ENCODE measurements at regions not wholly inside any gene's neighbourhood (a gene's known extent, or its start where the extent isn't known, plus 50 kb on each side); places are given as distances from the start of the nearest gene placed in this dataset.

GRCh38 chr2:16475986-16476567 is 189.6 kb downstream of the CYRIA start:
- H3K27ac ChIP-seq (ENCODE audit: low read depth in 2 of 2, low read length in 1 of 2) = no peak overlapping the region
- WGBS, 2 donors = 85 to 91% methylated on average over 1 of the region's 1 CpG
- no peaks in the 10 kb centered on the region for H3K9me3 ChIP-seq (ENCODE audit: control insufficient read depth in 2 of 2, insufficient read depth in 1 of 2, low read depth in 1 of 2, low read length in 1 of 2)
- no peaks in the 10 kb centered on the region for H3K36me3 ChIP-seq (ENCODE audit: control insufficient read depth in 2 of 2, insufficient read depth in 2 of 2, low read length in 1 of 2)
- no peaks in the 10 kb centered on the region for H3K4me1 ChIP-seq (ENCODE audit: control insufficient read depth in 2 of 2, insufficient read depth in 2 of 2, low read length in 1 of 2)
- H3K27me3 ChIP-seq (ENCODE audit: control insufficient read depth in 1 of 2, insufficient read depth in 2 of 2, low read length in 2 of 2) = no peaks in the 10 kb centered on the region
- no peak overlapping the region for H3K4me3 ChIP-seq (ENCODE audit: low read depth in 1 of 2, low read length in 2 of 2)

- H3K36me3 ChIP-seq (ENCODE audit: control insufficient read depth in 2 of 2, insufficient read depth in 2 of 2, low read length in 1 of 2) = no peaks in the 10 kb centered on the region
- no peaks in the 10 kb centered on the region for H3K4me1 ChIP-seq (ENCODE audit: control insufficient read depth in 2 of 2, insufficient read depth in 2 of 2, low read length in 1 of 2)
- H3K4me3 ChIP-seq (ENCODE audit: low read depth in 1 of 2, low read length in 2 of 2) = no peak overlapping the region
- no peaks in the 10 kb centered on the region for H3K27me3 ChIP-seq (ENCODE audit: control insufficient read depth in 1 of 2, insufficient read depth in 2 of 2, low read length in 2 of 2)
- H3K9me3 ChIP-seq (ENCODE audit: control insufficient read depth in 2 of 2, insufficient read depth in 1 of 2, low read depth in 1 of 2, low read length in 1 of 2) = no peaks in the 10 kb centered on the region
- no peak overlapping the region for H3K27ac ChIP-seq (ENCODE audit: low read depth in 2 of 2, low read length in 1 of 2)
- WGBS, 2 donors = 75 to 78% methylated on average over 4 of the region's 4 CpGs
Observed at GRCh38 chr2:16475586-16475985, 190.0 kb downstream of the CYRIA start.

- Histone ChIP-seq H3K4me1 (ENCODE audit: control insufficient read depth in 2 of 2, insufficient read depth in 2 of 2, low read length in 1 of 2) (no peaks in the 10 kb centered on the region), H3K4me3 (ENCODE audit: low read depth in 1 of 2, low read length in 2 of 2) (no peak overlapping the region), H3K27ac (ENCODE audit: low read depth in 2 of 2, low read length in 1 of 2) (no peak overlapping the region), H3K27me3 (ENCODE audit: control insufficient read depth in 1 of 2, insufficient read depth in 2 of 2, low read length in 2 of 2) (no peaks in the 10 kb centered on the region), H3K36me3 (ENCODE audit: control insufficient read depth in 2 of 2, insufficient read depth in 2 of 2, low read length in 1 of 2) (no peaks in the 10 kb centered on the region), H3K9me3 (ENCODE audit: control insufficient read depth in 2 of 2, insufficient read depth in 1 of 2, low read depth in 1 of 2, low read length in 1 of 2) (no peaks in the 10 kb centered on the region)
- WGBS, 2 donors = 96 to 100% methylated on average over 1 of the region's 1 CpG
Observed at GRCh38 chr2:16473575-16473974, 192.1 kb downstream of the CYRIA start.

- 81 to 82% methylated on average over 2 of the region's 2 CpGs for WGBS, 2 donors
- Histone ChIP-seq H3K36me3 (ENCODE audit: control insufficient read depth in 2 of 2, insufficient read depth in 2 of 2, low read length in 1 of 2) (no peaks in the 10 kb centered on the region), H3K9me3 (ENCODE audit: control insufficient read depth in 2 of 2, insufficient read depth in 1 of 2, low read depth in 1 of 2, low read length in 1 of 2) (no peaks in the 10 kb centered on the region), H3K4me1 (ENCODE audit: control insufficient read depth in 2 of 2, insufficient read depth in 2 of 2, low read length in 1 of 2) (no peaks in the 10 kb centered on the region), H3K27me3 (ENCODE audit: control insufficient read depth in 1 of 2, insufficient read depth in 2 of 2, low read length in 2 of 2) (no peaks in the 10 kb centered on the region), H3K4me3 (ENCODE audit: low read depth in 1 of 2, low read length in 2 of 2) (no peak overlapping the region), H3K27ac (ENCODE audit: low read depth in 2 of 2, low read length in 1 of 2) (no peak overlapping the region)
Observed at GRCh38 chr2:16470936-16471490, 194.6 kb downstream of the CYRIA start.

GRCh38 chr2:16466821-16467151 is 198.8 kb downstream of the CYRIA start:
- no peak overlapping the region for H3K4me3 ChIP-seq (ENCODE audit: low read depth in 1 of 2, low read length in 2 of 2)
- H3K36me3 ChIP-seq (ENCODE audit: control insufficient read depth in 2 of 2, insufficient read depth in 2 of 2, low read length in 1 of 2) = no peaks in the 10 kb centered on the region
- no peaks in the 10 kb centered on the region for H3K4me1 ChIP-seq (ENCODE audit: control insufficient read depth in 2 of 2, insufficient read depth in 2 of 2, low read length in 1 of 2)
- no peaks in the 10 kb centered on the region for H3K9me3 ChIP-seq (ENCODE audit: control insufficient read depth in 2 of 2, insufficient read depth in 1 of 2, low read depth in 1 of 2, low read length in 1 of 2)
- H3K27me3 ChIP-seq (ENCODE audit: control insufficient read depth in 1 of 2, insufficient read depth in 2 of 2, low read length in 2 of 2) = peaks cover under 1 to 3% of the 10 kb centered on the region in 2 donors
- WGBS, 2 donors = 47 to 59% methylated on average over 2 of the region's 2 CpGs
- H3K27ac ChIP-seq (ENCODE audit: low read depth in 2 of 2, low read length in 1 of 2) = no peak overlapping the region

GRCh38 chr2:16466133-16466820 is 199.4 kb downstream of the CYRIA start:
- H3K36me3 ChIP-seq (ENCODE audit: control insufficient read depth in 2 of 2, insufficient read depth in 2 of 2, low read length in 1 of 2) = no peaks in the 10 kb centered on the region
- H3K4me1 ChIP-seq (ENCODE audit: control insufficient read depth in 2 of 2, insufficient read depth in 2 of 2, low read length in 1 of 2) = no peaks in the 10 kb centered on the region
- no peaks in the 10 kb centered on the region for H3K9me3 ChIP-seq (ENCODE audit: control insufficient read depth in 2 of 2, insufficient read depth in 1 of 2, low read depth in 1 of 2, low read length in 1 of 2)
- H3K27ac ChIP-seq (ENCODE audit: low read depth in 2 of 2, low read length in 1 of 2) = no peak overlapping the region
- 71 to 75% methylated on average over 8 of the region's 8 CpGs for WGBS, 2 donors
- H3K4me3 ChIP-seq (ENCODE audit: low read depth in 1 of 2, low read length in 2 of 2) = no peak overlapping the region
- peaks cover 2 to 3% of the 10 kb centered on the region in 2 donors for H3K27me3 ChIP-seq (ENCODE audit: control insufficient read depth in 1 of 2, insufficient read depth in 2 of 2, low read length in 2 of 2)

- WGBS, 2 donors = 67 to 68% methylated on average over 3 of the region's 3 CpGs
- no peaks in the 10 kb centered on the region for H3K9me3 ChIP-seq (ENCODE audit: control insufficient read depth in 2 of 2, insufficient read depth in 1 of 2, low read depth in 1 of 2, low read length in 1 of 2)
- H3K27ac ChIP-seq (ENCODE audit: low read depth in 2 of 2, low read length in 1 of 2) = no peak overlapping the region
- peaks cover 2 to 3% of the 10 kb centered on the region in 2 donors for H3K27me3 ChIP-seq (ENCODE audit: control insufficient read depth in 1 of 2, insufficient read depth in 2 of 2, low read length in 2 of 2)
- no peaks in the 10 kb centered on the region for H3K36me3 ChIP-seq (ENCODE audit: control insufficient read depth in 2 of 2, insufficient read depth in 2 of 2, low read length in 1 of 2)
- no peaks in the 10 kb centered on the region for H3K4me1 ChIP-seq (ENCODE audit: control insufficient read depth in 2 of 2, insufficient read depth in 2 of 2, low read length in 1 of 2)
- H3K4me3 ChIP-seq (ENCODE audit: low read depth in 1 of 2, low read length in 2 of 2) = no peak overlapping the region
Observed at GRCh38 chr2:16464641-16465040, 201.0 kb downstream of the CYRIA start.

GRCh38 chr2:16462958-16463357 is 202.7 kb downstream of the CYRIA start:
- no peak overlapping the region for H3K27ac ChIP-seq (ENCODE audit: low read depth in 2 of 2, low read length in 1 of 2)
- WGBS, 2 donors = 61 to 64% methylated on average over 5 of the region's 5 CpGs
- H3K4me3 ChIP-seq (ENCODE audit: low read depth in 1 of 2, low read length in 2 of 2) = no peak overlapping the region
- peaks cover 2 to 3% of the 10 kb centered on the region in 2 donors for H3K27me3 ChIP-seq (ENCODE audit: control insufficient read depth in 1 of 2, insufficient read depth in 2 of 2, low read length in 2 of 2)
- H3K36me3 ChIP-seq (ENCODE audit: control insufficient read depth in 2 of 2, insufficient read depth in 2 of 2, low read length in 1 of 2) = no peaks in the 10 kb centered on the region
- no peaks in the 10 kb centered on the region for H3K9me3 ChIP-seq (ENCODE audit: control insufficient read depth in 2 of 2, insufficient read depth in 1 of 2, low read depth in 1 of 2, low read length in 1 of 2)
- H3K4me1 ChIP-seq (ENCODE audit: control insufficient read depth in 2 of 2, insufficient read depth in 2 of 2, low read length in 1 of 2) = no peaks in the 10 kb centered on the region

- WGBS, 2 donors = 83 to 87% methylated on average over 4 of the region's 4 CpGs
- Histone ChIP-seq H3K27me3 (ENCODE audit: control insufficient read depth in 1 of 2, insufficient read depth in 2 of 2, low read length in 2 of 2) (peaks cover 2 to 3% of the 10 kb centered on the region in 2 donors), H3K27ac (ENCODE audit: low read depth in 2 of 2, low read length in 1 of 2) (no peak overlapping the region), H3K36me3 (ENCODE audit: control insufficient read depth in 2 of 2, insufficient read depth in 2 of 2, low read length in 1 of 2) (no peaks in the 10 kb centered on the region), H3K4me1 (ENCODE audit: control insufficient read depth in 2 of 2, insufficient read depth in 2 of 2, low read length in 1 of 2) (no peaks in the 10 kb centered on the region), H3K4me3 (ENCODE audit: low read depth in 1 of 2, low read length in 2 of 2) (no peak overlapping the region), H3K9me3 (ENCODE audit: control insufficient read depth in 2 of 2, insufficient read depth in 1 of 2, low read depth in 1 of 2, low read length in 1 of 2) (no peaks in the 10 kb centered on the region)
Observed at GRCh38 chr2:16461672-16462071, 204.0 kb downstream of the CYRIA start.

GRCh38 chr2:16459606-16460005 is 206.0 kb downstream of the CYRIA start:
- Histone ChIP-seq H3K4me3 (ENCODE audit: low read depth in 1 of 2, low read length in 2 of 2) (no peak overlapping the region), H3K36me3 (ENCODE audit: control insufficient read depth in 2 of 2, insufficient read depth in 2 of 2, low read length in 1 of 2) (no peaks in the 10 kb centered on the region), H3K27ac (ENCODE audit: low read depth in 2 of 2, low read length in 1 of 2) (no peak overlapping the region), H3K27me3 (ENCODE audit: control insufficient read depth in 1 of 2, insufficient read depth in 2 of 2, low read length in 2 of 2) (peaks cover 2 to 3% of the 10 kb centered on the region in 2 donors), H3K9me3 (ENCODE audit: control insufficient read depth in 2 of 2, insufficient read depth in 1 of 2, low read depth in 1 of 2, low read length in 1 of 2) (no peaks in the 10 kb centered on the region), H3K4me1 (ENCODE audit: control insufficient read depth in 2 of 2, insufficient read depth in 2 of 2, low read length in 1 of 2) (no peaks in the 10 kb centered on the region)

Measured in esophagus (tissue), 2 donors.